IMR-90 (cell line): ENCODE measurements at regions not wholly inside any gene's neighbourhood (a gene's known extent, or its start where the extent isn't known, plus 50 kb on each side); places are given as distances from the start of the nearest gene placed in this dataset.

Experiments
- BHLHE40 ChIP-seq: fragments of 150-350 bp; IDR thresholded peaks from 2 replicates; pipeline ENCODE4 v1.6.1; 2016; ENCODE audit warnings: mild to moderate bottlenecking, low read depth, low read length
- CEBPB ChIP-seq: IDR thresholded peaks from 2 replicates; pipeline ENCODE4 v1.6.1; 2012; ENCODE audit warnings: low read depth, low read length, improper control_type of control experiment
- CTCF ChIP-seq: conservative IDR thresholded peaks from 2 replicates; pipeline ENCODE4 v1.5.1; 2012; ENCODE audit warnings: mild to moderate bottlenecking, low read depth, low read length, improper control_type of control experiment
- ELK1 ChIP-seq: fragments of 150-350 bp; IDR thresholded peaks from 2 replicates; pipeline ENCODE4 v1.6.1; 2016; ENCODE audit warnings: low read depth, mild to moderate bottlenecking, low read length, moderate library complexity, borderline replicate concordance
- MAFK ChIP-seq: IDR thresholded peaks from 2 replicates; pipeline ENCODE4 v1.6.1; 2012; ENCODE audit warnings: low read depth, low read length, improper control_type of control experiment
- MXI1 ChIP-seq: IDR thresholded peaks from 2 replicates; pipeline ENCODE4 v1.6.1; 2012; ENCODE audit warnings: low read depth, mild to moderate bottlenecking, low read length, moderate library complexity, borderline replicate concordance
- POLR2A ChIP-seq: IDR thresholded peaks from 2 replicates; pipeline ENCODE4 v1.6.1; 2012; ENCODE audit warnings: mild to moderate bottlenecking, low read depth, low read length
- RAD21 ChIP-seq: IDR thresholded peaks from 2 replicates; pipeline ENCODE4 v1.6.1; 2012; ENCODE audit warnings: low read length, improper control_type of control experiment
- RCOR1 ChIP-seq: IDR thresholded peaks from 2 replicates; pipeline ENCODE4 v1.6.1; 2012; ENCODE audit warnings: mild to moderate bottlenecking, low read length, improper control_type of control experiment; ENCODE audit not compliant: insufficient replicate concordance
- RFX5 ChIP-seq: IDR thresholded peaks from 2 replicates; pipeline ENCODE4 v1.8.0; 2012; ENCODE audit warnings: low read depth, mild to moderate bottlenecking, low read length, moderate library complexity

GRCh38 chr4:175530655-175531054 is 281.4 kb downstream of the GPM6A start:
- TF ChIP-seq CTCF (no peak), RAD21 (no peak), ELK1 (no peak), BHLHE40 (no peak), POLR2A (no peak), CEBPB (no peak), RCOR1 (no peak), MXI1 (no peak), RFX5 (no peak), MAFK (no peak)
